NCI-H1436 treated with DMSO at 0.1 percent for 48 hours (cell line): ENCODE measurements at regions not wholly inside any gene's neighbourhood (a gene's known extent, or its start where the extent isn't known, plus 50 kb on each side); places are given as distances from the start of the nearest gene placed in this dataset.
"Not testable (repeated sequence)": the region's sequence is repeated elsewhere in the genome, so short reads cannot be mapped to it uniquely, and the experiment has no call there.

Experiments
- DNase-seq: peaks from one replicate; lab custom pipeline; 2025; lab: John Stamatoyannopoulos, UW

GRCh38 chr16:77488652-77489051 is 53.8 kb upstream of the ADAMTS18 start:
- no peak for DNase-seq

GRCh38 chr16:77491091-77491490 is 56.3 kb upstream of the ADAMTS18 start:
- no peak for DNase-seq

GRCh38 chr16:77496934-77497333 is 62.1 kb upstream of the ADAMTS18 start:
- DNase-seq, result no peak

GRCh38 chr16:77499373-77500285 is 64.8 kb upstream of the ADAMTS18 start:
- DNase-seq, result no peak

- no peak for DNase-seq
Measured at GRCh38 chr16:77500286-77500598, 65.4 kb upstream of the ADAMTS18 start.

- no peak for DNase-seq
Measured at GRCh38 chr16:77500934-77501664, 66.3 kb upstream of the ADAMTS18 start.

GRCh38 chr16:77502448-77502847 is 67.6 kb upstream of the ADAMTS18 start:
- no peak for DNase-seq

GRCh38 chr16:77506492-77506891 is 71.7 kb upstream of the ADAMTS18 start:
- not testable (repeated sequence) for DNase-seq

GRCh38 chr16:77509051-77509450 is 74.2 kb upstream of the ADAMTS18 start:
- no peak for DNase-seq

GRCh38 chr16:77509796-77510195 is 75.0 kb upstream of the ADAMTS18 start:
- DNase-seq, result no peak

GRCh38 chr16:77511053-77511452 is 76.2 kb upstream of the ADAMTS18 start:
- no peak for DNase-seq

- no peak for DNase-seq
Measured at GRCh38 chr16:77514500-77515220, 79.8 kb upstream of the ADAMTS18 start.

GRCh38 chr16:77525226-77525625 is 90.4 kb upstream of the ADAMTS18 start:
- DNase-seq, result not testable (repeated sequence)

- no peak for DNase-seq
Measured at GRCh38 chr16:77531752-77532151, 96.9 kb upstream of the ADAMTS18 start.

GRCh38 chr16:77536809-77537208 is 102.0 kb upstream of the ADAMTS18 start:
- no peak for DNase-seq

- no peak for DNase-seq
Measured at GRCh38 chr16:77539421-77540034, 104.7 kb upstream of the ADAMTS18 start.

GRCh38 chr16:77540646-77541045 is 105.8 kb upstream of the ADAMTS18 start:
- no peak for DNase-seq

GRCh38 chr16:77541165-77541564 is 106.3 kb upstream of the ADAMTS18 start:
- no peak for DNase-seq

- no peak for DNase-seq
Measured at GRCh38 chr16:77548151-77548550, 113.3 kb upstream of the ADAMTS18 start.

- no peak for DNase-seq
Measured at GRCh38 chr16:77548766-77549165, 113.9 kb upstream of the ADAMTS18 start.

GRCh38 chr16:77549876-77550275 is 115.0 kb upstream of the ADAMTS18 start:
- no peak for DNase-seq

- no peak for DNase-seq
Measured at GRCh38 chr16:77551357-77551756, 116.5 kb upstream of the ADAMTS18 start.
